Stimulated activated CD8-positive, alpha-beta memory T cell treated with anti-CD3 and anti-CD28 coated beads, Interleukin-7, amount 100 ng/mL, for 4 hours (primary cell): ENCODE measurements at regions not wholly inside any gene's neighbourhood (a gene's known extent, or its start where the extent isn't known, plus 50 kb on each side); places are given as distances from the start of the nearest gene placed in this dataset.

Source experiments
- DNase-seq, 2 donors: peaks; one replicate each; pipeline ENCODE4 v3.0.0-alpha.2; 2020; ENCODE audit warnings: low read depth in 2 of 2

DNA sequence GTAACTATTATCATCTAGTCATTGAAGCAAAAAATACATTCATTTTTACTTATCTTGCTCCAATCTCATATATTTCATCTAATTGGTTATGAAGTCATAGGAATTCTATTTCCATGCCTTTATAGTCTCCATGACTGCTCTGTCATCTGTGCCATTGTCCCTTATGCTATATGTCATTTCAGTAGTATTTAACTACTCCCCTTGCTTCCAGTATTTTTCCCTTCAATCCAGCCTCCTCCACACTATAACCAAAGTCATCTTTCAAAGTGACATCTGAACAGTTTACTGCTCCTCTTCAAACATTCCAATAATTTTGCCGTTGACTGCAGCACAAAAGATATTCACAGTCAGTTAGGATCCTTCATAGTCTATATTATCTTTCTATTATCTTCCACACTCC lies 216.6 kb upstream of the HS3ST5 start:
- DNase-seq, result no peak

DNA sequence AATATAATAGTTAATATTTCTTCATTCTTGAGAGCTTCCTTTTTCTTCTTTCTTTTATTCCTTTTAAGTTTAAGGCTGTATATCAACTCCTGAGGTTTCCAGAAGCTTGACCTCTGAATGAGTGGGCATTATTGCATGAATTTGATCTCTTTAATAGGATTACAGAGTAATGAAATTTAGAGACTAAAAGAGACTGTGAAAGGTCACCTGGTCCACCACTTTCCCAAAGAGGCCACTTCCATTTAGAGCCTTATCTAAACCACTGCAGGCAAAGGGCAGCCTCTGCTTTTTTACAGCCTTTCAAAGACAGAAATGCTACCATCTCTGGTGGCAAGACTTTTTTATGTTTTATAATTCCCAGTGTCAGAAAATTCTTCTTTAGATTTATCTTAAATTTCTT lies 215.3 kb upstream of the HS3ST5 start:
- DNase-seq, result no peak

DNA sequence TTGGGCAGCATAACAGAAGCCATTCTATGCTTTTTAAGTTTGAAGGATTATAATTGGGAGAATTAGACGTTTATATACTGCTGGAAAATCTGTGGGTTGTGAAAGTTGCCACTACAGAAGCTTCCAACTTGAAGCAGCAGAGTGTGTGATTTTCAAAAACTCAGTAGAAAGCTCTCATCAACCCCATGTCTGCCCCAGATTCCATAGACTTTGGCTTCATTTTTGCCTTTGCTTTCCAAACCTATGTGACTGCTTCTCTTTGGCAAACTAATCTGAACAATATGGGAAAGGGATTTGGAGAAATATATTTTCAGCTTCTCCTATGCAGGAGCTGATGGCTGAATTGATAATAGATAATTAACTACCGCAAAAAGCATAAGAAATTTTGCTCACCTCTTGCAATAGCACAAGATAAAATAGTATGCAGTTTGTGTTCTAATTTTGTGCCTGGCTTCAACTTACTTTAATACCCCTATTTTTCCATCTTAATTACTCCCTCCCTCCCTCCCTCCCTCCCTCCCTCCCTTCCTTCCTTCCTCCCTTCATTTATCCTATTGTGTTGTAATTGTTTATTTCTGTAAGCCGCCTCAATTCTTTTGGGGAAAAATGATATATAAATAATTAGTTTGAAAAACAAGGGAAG lies 214.1 kb upstream of the HS3ST5 start:
- DNase-seq, result no peak

DNA sequence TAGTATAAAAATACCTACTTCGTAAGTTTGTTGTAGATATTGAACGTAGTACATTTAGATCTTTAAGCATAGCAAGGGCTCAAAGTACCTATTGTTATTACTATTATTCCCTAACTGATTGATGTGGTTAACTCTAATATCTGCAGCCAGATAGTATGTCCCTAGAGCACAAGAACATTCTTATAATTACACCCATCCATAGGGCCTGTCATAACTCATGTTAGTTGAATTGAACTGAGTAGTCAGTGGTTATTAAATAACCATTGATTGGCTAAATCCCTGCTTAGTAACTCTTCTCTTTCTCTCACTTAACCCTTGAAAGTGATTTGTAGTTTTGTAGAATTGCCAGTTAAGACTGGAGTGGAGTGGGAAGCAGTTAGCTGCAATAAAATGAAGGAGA lies 207.5 kb upstream of the HS3ST5 start:
- DNase-seq, result no peak

DNA sequence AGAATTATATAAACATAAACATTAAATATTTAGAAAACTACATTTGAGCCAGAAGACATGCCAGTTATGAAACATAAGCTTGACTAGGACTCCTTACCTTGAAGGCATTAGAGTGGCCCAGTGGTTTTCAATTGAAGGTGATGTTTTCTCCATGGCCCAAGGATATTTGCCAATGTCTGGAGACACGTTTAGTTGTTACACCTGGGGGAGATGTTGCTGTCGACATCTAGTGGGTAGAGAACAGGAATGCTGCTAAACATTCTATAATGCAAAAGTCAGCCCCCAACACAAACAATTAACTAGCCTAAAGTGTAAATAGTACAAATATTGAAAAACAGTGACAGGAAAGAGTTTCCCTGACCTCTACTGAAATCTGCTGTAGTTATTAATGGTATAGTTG lies 200.9 kb upstream of the HS3ST5 start:
- no peak for DNase-seq

DNA sequence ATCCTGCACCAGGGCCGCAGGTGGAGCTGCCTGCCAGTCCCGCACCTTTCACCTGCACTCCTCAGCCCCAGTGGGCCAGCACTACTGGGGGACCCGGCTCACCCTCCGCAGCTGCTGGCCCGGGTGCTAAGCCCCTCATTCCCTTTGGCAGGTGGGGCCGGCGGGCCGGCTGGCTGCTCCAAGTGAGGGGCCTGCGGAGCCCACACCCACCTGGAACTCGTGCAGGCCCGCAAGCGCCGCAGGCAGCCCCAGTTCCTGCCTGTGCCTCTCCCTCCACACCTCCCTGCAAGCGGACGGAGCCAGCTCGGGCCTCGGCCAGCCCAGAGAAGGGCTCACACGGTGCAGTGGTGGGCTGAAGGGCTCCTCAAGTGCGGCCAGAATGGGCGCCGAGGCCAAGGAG lies 199.0 kb upstream of the HS3ST5 start:
- DNase-seq, result no peak

DNA sequence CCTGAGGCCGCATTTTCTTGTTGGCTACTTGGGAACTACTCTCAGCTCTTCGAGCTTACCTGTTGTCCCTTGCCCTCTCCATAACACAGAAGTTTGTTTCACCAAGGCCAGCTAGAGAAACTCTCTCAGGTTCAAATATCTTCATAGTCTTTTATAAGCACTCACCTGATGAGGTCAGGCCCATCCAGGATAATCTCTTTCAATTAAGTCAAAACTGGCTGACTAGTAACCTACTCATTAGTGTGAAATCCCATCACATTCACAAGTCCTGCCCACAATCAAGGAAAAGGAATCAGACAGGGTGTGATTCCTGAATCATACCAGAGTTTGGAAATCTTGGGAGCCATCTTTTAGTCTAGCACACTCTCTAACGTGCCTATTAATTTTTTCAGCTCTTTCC lies 195.2 kb upstream of the HS3ST5 start:
- DNase-seq, result no peak

DNA sequence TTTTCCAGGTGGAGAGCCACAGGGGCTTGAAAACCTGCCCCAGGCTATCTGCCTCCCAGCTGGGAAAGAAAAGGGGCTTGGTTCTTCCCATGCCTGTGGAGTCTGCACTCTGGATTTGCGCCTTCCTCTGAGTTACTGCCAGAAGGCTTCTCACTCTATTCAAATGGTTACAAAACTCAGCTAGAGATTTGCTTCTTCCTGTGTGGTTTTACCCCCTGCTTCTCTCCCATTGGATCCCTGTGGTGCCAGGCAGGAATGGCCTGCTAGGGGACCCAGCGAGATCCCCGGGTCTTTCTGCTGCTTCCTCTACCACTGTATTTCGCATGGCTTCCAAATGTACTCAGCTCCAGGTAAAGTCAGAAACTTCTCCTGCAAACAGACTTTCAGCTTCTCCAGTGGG lies 192.0 kb upstream of the HS3ST5 start:
- DNase-seq, result no peak

DNA sequence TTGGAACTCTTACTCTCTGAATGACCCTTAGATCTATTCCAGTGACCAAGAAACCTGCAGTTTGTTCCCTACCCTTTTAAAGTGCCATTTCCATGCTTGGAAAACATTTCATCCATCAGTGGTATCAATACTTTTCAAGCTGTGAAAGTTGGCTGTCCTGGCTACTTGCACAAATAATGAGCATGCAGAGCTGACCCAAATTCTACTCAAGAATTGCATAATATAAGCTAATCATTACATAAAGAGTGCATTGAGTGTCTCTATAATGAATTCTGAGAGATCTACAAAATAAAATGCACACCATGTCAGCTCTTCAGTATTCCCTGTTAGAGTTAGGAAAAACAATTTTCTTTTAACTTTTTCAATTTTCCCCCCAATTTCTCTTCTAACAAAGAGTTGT lies 181.3 kb upstream of the HS3ST5 start:
- no peak for DNase-seq

DNA sequence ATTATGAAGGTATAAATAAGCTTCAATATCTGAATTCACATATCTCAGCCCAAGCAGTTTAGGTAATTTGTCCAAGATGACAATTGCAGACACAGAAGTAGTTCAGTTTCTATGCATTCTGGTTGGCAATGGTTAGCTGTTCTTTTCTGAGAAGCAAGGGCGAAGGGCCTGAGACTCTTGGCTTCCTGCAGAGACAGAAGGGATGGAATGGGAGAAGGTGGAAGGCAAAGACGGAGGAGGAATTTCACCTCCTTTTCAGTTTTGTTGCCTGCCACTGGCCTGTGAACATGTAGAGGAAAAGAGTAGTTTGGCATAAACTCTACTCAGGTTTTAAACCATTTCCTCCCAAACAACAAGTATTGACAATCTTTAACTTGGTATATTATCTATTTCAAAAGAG lies 180.7 kb upstream of the HS3ST5 start:
- no peak for DNase-seq

DNA sequence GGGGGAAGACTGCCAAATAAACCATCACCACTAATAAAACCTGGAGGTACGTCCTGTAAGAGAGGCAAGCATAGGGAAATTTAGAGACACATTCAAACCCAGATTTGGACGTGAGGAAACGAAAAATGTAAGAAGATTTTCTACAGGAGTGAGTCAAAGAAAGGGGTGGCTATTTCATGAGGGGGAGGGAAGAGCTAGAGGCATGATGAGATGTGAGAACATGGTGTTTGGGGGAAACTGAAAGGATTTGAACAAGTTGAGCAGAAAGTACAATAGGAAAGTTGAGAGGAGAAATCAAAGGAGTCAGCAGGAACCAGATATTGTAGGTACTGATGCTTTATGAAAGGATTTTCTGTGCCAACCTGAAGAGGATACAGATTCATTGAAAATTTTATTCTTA lies 179.1 kb upstream of the HS3ST5 start:
- no peak for DNase-seq

DNA sequence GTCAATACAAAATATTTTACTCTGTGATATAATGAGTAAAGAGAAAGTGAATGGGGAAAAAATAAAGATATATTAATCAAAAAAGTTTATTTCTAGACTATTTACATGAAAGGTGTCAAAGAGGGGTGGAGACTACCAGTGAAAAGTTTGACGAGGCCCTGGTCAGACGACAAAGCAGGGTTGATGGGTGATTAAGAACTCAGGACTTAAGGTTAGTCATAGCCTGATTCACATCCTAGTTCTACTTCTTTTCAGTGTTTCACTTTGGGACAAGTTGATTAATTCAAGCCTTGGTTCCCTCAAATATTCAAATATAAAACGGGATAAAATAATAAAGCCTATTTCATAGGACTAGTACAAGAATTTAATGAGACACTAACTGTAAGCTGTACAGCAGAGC lies 178.2 kb upstream of the HS3ST5 start:
- DNase-seq, result no peak

DNA sequence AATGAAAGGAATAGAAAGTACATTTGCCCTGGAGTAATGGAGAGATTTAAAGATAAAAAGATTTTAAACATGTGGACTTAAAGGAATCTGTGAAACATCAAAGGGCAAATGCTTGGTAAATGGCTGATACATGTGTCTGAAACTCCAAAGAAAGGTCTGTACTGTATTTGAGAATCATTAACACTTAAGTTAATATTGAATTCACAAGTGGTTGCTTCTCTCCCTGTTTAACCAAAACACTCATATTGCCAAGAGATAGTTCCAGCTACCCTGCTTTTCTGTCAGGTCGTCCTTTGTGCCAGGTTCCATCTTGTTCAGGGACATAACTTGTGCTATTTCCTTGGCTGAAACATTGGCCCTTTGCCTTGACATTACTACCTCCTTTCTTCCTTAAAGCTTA lies 171.3 kb upstream of the HS3ST5 start:
- no peak for DNase-seq

DNA sequence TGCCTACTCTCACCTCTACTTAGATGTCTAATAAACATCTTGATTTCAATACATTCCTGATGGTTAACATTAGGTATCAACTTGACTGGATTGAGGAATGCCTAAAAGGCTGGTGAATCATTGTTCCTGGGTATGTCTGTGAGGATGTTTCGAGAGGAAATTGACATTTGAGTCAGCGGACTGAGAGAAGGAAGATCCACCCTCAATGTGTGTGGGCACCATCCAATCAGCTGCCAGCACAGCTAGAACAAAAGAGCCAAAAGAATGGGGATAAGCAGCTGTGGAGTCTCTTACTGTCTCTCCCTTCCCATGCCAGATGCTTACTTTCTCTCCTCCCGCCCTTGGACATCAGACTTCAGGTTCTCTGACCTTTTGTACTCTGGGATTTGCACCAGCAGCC lies 128.6 kb upstream of the HS3ST5 start:
- no peak for DNase-seq

DNA sequence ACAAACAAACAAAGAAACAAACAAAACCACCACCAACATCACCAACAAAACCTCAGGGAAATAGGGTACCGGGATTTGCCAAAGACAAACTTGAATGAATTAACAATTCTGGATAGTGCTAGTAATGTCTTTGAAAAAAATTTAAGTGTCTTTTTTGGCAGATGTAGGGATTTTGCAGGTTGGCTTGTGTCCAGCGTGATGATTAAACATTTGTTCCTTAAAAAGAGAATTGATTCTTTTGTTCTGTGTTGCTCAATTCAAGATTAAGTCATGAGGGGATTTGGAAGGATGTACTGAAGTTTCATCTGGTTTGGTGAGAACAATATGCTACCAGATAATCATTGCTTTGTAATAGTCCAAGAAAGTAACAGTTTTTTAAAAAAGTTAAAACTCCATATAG lies 125.1 kb upstream of the HS3ST5 start:
- DNase-seq, result no peak

DNA sequence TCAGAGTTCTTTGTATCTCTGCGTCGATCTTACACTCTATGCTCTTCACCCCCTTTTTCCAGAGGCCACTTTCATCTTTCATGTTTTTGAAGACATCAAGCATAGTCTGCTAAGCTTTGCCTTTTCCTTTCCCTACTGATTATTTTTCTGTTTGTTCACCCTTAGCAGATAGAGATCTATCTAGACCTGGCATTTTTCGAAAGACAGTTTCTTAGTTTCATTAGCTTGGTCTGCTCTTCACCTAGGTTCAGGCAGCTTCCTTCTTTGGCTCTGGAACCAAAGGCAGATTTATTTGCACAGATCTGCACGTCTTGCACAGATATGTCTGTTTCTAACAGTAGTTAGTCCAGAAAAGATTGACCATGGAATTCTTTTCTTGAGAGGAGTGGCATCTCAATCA lies 122.7 kb upstream of the HS3ST5 start:
- no peak for DNase-seq

DNA sequence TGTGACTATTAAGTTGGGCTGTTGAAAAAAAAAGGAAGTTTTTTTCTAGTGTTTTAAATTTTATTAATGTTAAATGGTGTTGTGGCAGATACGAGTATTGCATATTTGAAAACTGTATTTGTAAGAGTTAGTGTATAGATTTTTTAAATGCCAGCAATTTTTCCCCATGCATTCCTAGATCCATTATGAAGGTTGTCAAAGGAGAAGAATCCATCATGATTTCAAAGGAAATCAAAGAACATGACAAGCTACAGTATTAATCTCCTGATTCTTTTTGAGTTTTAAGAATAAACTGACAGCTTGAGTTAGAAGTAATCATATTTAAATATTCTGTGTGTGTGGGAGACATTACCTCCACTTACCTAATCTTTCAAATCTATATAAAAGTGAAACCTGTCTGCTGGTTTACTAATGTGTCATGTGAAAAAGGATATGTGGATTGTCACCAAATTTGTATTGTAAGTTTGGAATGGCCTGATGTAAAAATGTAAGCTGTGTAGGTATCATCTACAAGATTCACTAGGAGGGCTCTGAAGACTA lies 111.0 kb upstream of the HS3ST5 start:
- no peak for DNase-seq

DNA sequence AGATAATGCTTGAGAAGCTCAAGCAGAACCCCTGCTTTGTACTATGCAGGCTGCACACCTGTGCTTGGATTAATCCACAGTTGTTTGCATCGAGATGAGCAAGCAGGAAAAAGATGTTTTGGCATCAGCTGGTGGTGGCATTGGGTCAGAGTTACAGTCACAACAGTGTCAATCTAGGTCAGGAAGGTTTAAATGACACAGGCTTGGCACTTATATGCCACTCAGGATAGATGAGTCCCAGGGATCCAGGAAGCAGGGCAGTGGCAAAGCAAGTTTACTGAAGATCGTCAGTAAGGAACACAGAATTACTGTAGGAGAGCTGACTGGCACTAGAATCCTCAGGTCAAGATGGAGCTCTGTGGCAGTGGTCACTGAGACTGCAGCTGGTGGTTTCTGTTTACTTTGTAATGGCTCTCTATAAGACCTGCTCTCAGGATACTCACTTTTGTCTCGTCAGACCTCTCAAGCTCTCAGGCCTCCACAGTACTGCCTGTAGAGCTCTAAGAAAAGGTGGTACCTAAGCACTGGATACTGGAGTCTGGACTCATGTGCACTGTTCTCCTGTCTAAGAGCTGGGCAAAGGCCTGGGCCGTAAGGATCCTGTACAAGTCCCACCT lies 110.1 kb upstream of the HS3ST5 start:
- DNase-seq, result no peak

DNA sequence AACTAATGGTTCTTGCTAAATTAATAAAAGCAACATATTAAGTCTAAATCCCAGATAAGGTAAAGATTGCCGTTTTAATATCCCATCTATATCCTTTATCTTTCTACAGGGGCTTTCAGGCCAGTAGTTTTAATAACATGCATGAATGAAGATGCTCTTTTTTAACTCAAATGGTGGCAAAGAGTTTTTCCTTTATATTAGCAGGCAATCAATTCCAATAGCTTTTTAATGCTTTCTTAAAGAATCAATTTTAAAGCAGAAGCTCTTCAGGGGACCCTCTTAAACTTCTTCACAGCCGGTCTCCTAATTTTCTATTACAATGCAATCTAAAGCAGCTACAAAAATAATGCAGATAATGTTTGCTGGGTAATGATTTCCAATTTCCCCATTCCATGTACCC lies 107.8 kb upstream of the HS3ST5 start:
- no peak for DNase-seq

DNA sequence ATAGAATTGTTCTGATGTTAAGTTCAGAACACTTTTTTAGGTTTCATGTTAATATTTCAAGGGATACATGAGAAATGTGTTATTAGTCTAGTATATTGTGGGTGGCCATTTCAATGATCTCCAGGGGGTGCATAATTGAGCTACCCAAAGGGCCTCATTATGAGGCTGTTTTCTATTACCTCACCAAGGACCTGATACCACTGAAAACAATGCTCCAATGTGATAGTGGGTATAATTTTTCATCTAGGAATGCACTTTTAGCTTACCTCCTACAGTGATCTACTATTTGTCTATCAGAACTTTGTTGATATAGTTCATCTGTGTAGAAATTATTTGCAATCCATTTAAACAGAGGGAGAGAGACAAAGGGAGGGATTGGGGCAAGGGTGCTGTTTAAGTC lies 106.8 kb upstream of the HS3ST5 start:
- no peak for DNase-seq

DNA sequence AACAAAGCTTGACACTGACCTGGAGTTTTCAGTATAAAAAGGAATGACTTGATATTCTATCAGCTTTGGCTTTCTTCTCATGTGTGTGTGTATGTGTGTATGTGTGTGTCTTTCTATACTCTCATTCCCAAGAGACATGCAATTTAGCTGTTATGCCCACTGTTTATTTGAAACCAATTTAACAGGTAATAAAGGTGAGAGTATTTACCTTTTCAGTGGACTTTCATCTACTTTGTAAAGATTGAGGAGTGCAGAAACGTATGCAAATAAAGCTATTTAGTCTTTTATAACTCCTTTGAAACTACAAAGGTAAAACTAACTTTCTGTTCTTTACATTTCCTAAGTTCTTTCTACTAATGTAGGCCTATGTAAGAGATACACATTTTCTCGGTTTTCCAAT lies 103.5 kb upstream of the HS3ST5 start:
- no peak for DNase-seq

DNA sequence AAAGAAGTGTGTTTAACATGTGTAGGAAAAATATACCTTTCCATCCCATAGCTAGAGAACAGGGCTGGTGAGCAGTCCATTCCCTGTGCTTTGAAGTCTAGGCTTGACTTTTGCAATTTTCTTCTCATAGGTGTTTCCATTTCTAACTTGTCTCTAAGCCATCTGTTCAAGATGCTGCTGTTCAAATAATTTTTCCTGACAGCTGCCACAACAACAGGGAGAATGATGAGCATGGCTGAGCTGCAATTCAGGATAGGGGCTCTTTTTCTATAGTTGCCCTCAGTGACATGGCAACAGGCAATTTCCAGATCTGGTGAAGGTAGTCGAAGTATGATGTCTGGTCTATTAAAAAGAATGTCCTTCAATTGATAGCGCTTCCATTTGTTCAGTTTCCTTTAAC lies 103.0 kb upstream of the HS3ST5 start:
- DNase-seq, result no peak

DNA sequence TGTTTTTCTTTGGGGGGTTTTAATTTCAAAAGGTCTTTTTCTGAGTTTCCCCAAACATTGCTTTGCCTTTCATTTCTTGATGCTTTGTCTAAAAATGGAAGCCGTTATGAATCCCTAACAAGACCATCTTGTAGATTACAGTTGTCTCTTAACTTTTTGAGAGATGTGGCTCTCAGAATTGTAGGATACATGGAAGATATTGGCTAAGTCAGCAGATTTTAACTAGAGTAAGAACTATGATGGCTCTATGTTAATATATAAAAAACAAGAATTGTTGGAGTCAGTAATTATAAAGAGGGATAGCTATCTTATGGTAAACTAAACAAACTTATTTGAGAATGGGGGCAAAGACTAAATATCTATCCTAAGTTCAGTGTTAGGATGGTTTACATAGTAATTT lies 96.6 kb upstream of the HS3ST5 start:
- DNase-seq, result no peak

DNA sequence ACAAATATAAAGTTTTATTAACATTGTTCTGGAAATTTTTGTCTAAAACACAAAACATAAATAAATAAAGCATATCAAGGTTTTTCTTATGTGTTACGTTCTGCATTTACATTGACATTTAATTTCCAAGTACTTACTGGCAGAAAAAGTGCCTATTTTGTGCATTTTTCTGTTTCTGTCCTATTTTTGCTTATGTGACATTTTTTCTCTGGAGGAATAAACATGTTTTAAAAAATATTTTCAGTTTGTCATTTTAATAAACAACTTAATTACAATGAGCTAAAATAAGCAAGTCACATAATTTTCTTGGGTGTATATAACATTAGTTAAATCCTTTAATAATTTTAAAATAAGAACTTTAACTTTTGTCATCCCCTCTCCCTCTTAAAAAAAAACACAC lies 94.4 kb upstream of the HS3ST5 start:
- DNase-seq, result no peak
